ENCODE measurements at regions not wholly inside any gene's neighbourhood (a gene's known extent, or its start where the extent isn't known, plus 50 kb on each side); places are given as distances from the start of the nearest gene placed in this dataset.

DNA sequence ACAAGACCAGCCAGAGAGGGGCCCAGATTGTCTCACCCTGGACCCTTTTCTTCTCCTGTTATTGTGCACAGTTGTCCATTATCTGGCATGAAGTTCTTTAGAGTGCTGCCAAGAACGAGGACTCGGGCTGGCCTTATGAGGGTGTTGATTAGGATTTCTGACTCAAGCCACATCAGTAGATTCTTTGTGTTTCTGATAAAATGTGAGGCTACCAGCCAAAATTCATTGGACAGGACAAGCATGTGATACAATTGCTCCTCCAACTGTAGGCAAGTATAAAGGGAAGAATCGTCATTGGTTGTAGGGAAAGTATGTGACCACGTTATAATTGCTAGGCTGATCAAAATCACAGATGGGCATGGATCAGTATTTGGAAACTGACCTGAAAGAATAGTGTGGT lies 99.2 kb upstream of the TMC3 start:
- intact Hi-C loops (cut with DNase I; ENCODE audit: low total_unique reads) (no loop called here), in situ Hi-C loops (cut with MboI; ENCODE audit: low pct_ligation_motif_present in 1 of 4, low pct_unique_long_range_greater_than_20kb in 1 of 4, low sequenced_read_pairs in 3 of 4) (loop anchor here in 1 of 4 donors (10.0 kb wide), 1 partner anchor 732 kb away; no protein-coding TSS in a partner anchor)
- Histone ChIP-seq H3K36me3 (no peaks in the 10 kb centered on the region), H3K27ac (no peak overlapping the region), H3K4me3 (no peak overlapping the region), H3K27me3 (no peaks in the 10 kb centered on the region), H3K9me3 (no peaks in the 10 kb centered on the region), H3K4me1 (no peaks in the 10 kb centered on the region)
- TF ChIP-seq POLR2A (IDR thresholded peaks at IDR 0.05) (no peak), EP300 (IDR thresholded peaks at IDR 0.05; ENCODE audit: low read depth) (no peak), POLR2AphosphoS5 (IDR thresholded peaks at IDR 0.05) (no peak)
- TF ChIP-seq, protein P1, sequence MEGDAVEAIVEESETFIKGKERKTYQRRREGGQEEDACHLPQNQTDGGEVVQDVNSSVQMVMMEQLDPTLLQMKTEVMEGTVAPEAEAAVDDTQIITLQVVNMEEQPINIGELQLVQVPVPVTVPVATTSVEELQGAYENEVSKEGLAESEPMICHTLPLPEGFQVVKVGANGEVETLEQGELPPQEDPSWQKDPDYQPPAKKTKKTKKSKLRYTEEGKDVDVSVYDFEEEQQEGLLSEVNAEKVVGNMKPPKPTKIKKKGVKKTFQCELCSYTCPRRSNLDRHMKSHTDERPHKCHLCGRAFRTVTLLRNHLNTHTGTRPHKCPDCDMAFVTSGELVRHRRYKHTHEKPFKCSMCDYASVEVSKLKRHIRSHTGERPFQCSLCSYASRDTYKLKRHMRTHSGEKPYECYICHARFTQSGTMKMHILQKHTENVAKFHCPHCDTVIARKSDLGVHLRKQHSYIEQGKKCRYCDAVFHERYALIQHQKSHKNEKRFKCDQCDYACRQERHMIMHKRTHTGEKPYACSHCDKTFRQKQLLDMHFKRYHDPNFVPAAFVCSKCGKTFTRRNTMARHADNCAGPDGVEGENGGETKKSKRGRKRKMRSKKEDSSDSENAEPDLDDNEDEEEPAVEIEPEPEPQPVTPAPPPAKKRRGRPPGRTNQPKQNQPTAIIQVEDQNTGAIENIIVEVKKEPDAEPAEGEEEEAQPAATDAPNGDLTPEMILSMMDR (IDR thresholded peaks at IDR 0.05): no peak
- no peak for DNase-seq
- 83 to 85% methylated on average over 3 to 4 of the region's 4 CpGs for WGBS, 2 donors (ENCODE audit: low coverage in 1 of 2)

DNA sequence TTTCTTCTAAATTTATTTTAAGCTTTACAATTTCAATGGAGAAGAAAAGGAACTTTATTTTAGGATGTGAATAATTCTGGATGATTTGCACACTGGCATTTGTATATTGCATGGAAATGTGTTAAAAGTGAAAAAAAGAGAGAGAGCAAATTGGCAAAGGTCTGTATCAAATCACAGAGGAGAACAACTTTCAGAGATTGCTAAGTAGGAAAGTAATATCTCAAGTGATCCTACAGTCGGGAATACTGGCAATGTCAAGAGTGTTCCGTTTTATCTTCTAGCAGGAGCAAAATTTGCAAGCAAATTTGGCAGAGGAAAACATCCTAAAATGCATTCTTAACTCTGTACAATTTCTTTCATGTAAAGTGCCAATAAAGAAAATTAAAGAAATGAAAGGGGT lies 97.1 kb upstream of the TMC3 start:
- Histone ChIP-seq H3K4me1 (no peaks in the 10 kb centered on the region), H3K9me3 (no peaks in the 10 kb centered on the region), H3K4me3 (no peak overlapping the region), H3K27me3 (no peaks in the 10 kb centered on the region), H3K27ac (no peak overlapping the region), H3K36me3 (no peaks in the 10 kb centered on the region)
- DNase-seq: no peak
- no peak for TF ChIP-seq POLR2AphosphoS5 (IDR thresholded peaks at IDR 0.05)
- no peak for TF ChIP-seq POLR2A (IDR thresholded peaks at IDR 0.05)
- TF ChIP-seq EP300 (IDR thresholded peaks at IDR 0.05; ENCODE audit: low read depth): no peak
- 66 to 87% methylated on average over 2 of the region's 2 CpGs for WGBS, 2 donors (ENCODE audit: low coverage in 1 of 2)
- intact Hi-C loops (cut with DNase I; ENCODE audit: low total_unique reads): no loop called here
- in situ Hi-C loops (cut with MboI; ENCODE audit: low pct_ligation_motif_present in 1 of 4, low pct_unique_long_range_greater_than_20kb in 1 of 4, low sequenced_read_pairs in 3 of 4): loop anchor here in 1 of 4 donors (10.0 kb wide), 1 partner anchor 734 kb away; no protein-coding TSS in a partner anchor

DNA sequence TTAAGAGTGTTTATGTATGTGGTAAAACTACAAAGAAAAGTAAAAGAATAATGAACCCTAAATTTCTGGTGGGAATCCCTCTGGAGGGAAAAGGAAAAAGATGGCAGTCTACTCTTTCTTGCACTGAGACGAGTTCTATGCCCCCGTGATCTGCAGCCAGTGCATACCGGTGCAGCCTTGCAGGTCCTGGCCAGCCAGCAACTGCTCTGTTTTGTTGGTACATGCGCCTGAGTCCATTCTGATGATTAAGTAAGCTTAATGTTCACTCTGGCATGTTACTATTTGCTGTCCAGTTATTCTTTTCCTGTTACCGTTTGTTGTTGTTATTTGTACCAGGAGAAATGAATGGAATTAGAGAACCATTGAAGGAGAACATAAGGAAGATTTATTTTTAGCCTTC lies 95.1 kb upstream of the TMC3 start:
- WGBS, 2 donors (ENCODE audit: low coverage in 1 of 2): 75 to 78% methylated on average over 5 of the region's 5 CpGs
- no peak for DNase-seq
- no peak overlapping the region for H3K4me3 ChIP-seq
- H3K4me1 ChIP-seq: no peaks in the 10 kb centered on the region
- peaks cover 3% of the 10 kb centered on the region in 2 donors for H3K9me3 ChIP-seq
- in situ Hi-C loops (cut with MboI; ENCODE audit: low pct_ligation_motif_present in 1 of 4, low pct_unique_long_range_greater_than_20kb in 1 of 4, low sequenced_read_pairs in 3 of 4) (no loop called here), intact Hi-C loops (cut with DNase I; ENCODE audit: low total_unique reads) (no loop called here)
- no peak overlapping the region for H3K27ac ChIP-seq
- no peaks in the 10 kb centered on the region for H3K36me3 ChIP-seq
- TF ChIP-seq EP300 (IDR thresholded peaks at IDR 0.05; ENCODE audit: low read depth) (no peak), POLR2A (IDR thresholded peaks at IDR 0.05) (no peak), POLR2AphosphoS5 (IDR thresholded peaks at IDR 0.05) (no peak)
- TF ChIP-seq, protein P1 (IDR thresholded peaks at IDR 0.05): no peak
- H3K27me3 ChIP-seq: no peaks in the 10 kb centered on the region

DNA sequence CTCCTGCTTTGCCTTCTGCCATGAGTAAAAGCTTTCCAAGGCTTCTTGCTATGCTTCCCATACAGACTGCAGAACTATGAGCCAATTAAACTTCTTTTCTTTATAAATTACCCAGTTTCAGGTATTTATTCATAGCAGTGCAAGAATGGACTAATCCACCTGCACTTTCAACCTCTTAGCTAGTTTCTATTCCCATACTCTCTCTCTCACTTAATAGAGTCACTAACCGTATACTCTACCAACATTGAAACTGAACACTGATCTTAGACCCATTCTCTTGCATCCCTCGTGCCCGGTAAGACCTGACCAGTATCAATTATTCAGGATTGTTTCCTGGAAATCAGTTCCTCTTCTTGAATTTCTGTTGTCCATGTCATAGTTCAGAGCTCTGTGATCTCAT lies 92.7 kb upstream of the TMC3 start:
- in situ Hi-C loops (cut with MboI; ENCODE audit: low pct_ligation_motif_present in 1 of 4, low pct_unique_long_range_greater_than_20kb in 1 of 4, low sequenced_read_pairs in 3 of 4): no loop called here
- WGBS, 2 donors (ENCODE audit: low coverage in 1 of 2): 54 to 76% methylated on average over 3 of the region's 3 CpGs
- DNase-seq: no peak

More for the DNA sequence above, 92.7 kb upstream of the TMC3 start:
- intact Hi-C loops (cut with DNase I; ENCODE audit: low total_unique reads): no loop called here
- TF ChIP-seq, protein P1 (IDR thresholded peaks at IDR 0.05): no peak
- TF ChIP-seq EP300 (IDR thresholded peaks at IDR 0.05; ENCODE audit: low read depth): no peak
- no peak for TF ChIP-seq POLR2A (IDR thresholded peaks at IDR 0.05)
- TF ChIP-seq POLR2AphosphoS5 (IDR thresholded peaks at IDR 0.05): no peak
- H3K4me1 ChIP-seq: no peaks in the 10 kb centered on the region
- H3K36me3 ChIP-seq: no peaks in the 10 kb centered on the region
- H3K4me3 ChIP-seq: no peak overlapping the region
- H3K9me3 ChIP-seq: peaks cover 3 to 5% of the 10 kb centered on the region in 2 donors
- H3K27ac ChIP-seq: no peak overlapping the region
- H3K27me3 ChIP-seq: no peaks in the 10 kb centered on the region

Measured in transverse colon (tissue), 4 donors.